Immature natural killer cell (primary cell): ENCODE measurements at regions not wholly inside any gene's neighbourhood (a gene's known extent, or its start where the extent isn't known, plus 50 kb on each side); places are given as distances from the start of the nearest gene placed in this dataset.

ENCODE experiments used
- DNase-seq, 3 donors: peaks; one replicate each; pipeline ENCODE4 v3.0.0; 2022; ENCODE audit warnings: mixed read lengths in 1 of 3
- H3K27ac Mint-ChIP-seq, 6 donors: one replicate each; pipeline ENCODE4 v1.8.0; 2020; ENCODE audit warnings: mixed read lengths in 6 of 6, mild to moderate bottlenecking in 5 of 6, inconsistent platforms in 4 of 6, moderate library complexity in 3 of 6
- H3K27me3 Mint-ChIP-seq, 3 donors: one replicate each; pipeline ENCODE4 v1.8.0; 2020 to 2021; ENCODE audit warnings: low read depth in 3 of 3, mild to moderate bottlenecking in 3 of 3, mixed read lengths in 3 of 3, moderate library complexity in 3 of 3, inconsistent platforms in 1 of 3
- H3K36me3 Mint-ChIP-seq, 3 donors: one replicate each; pipeline ENCODE4 v1.8.0; 2020; ENCODE audit warnings: mixed read lengths in 3 of 3, inconsistent platforms in 2 of 3, mild to moderate bottlenecking in 2 of 3
- H3K4me1 Mint-ChIP-seq, 2 donors: one replicate each; pipeline ENCODE4 v1.8.0; 2020; ENCODE audit warnings: inconsistent platforms in 2 of 2, mild to moderate bottlenecking in 2 of 2, mixed read lengths in 2 of 2, moderate library complexity in 1 of 2
- H3K4me3 Mint-ChIP-seq, 5 donors: one replicate each; pipeline ENCODE4 v1.8.0; 2020; ENCODE audit warnings: mild to moderate bottlenecking in 5 of 5, mixed read lengths in 5 of 5, inconsistent platforms in 3 of 5, moderate library complexity in 3 of 5
- H3K9me3 Mint-ChIP-seq, 6 donors: one replicate each; pipeline ENCODE4 v1.8.0; 2020; ENCODE audit warnings: mild to moderate bottlenecking in 6 of 6, mixed read lengths in 6 of 6, inconsistent platforms in 4 of 6, moderate library complexity in 3 of 6

GRCh38 chr14:85250414-85251189 is 279.3 kb upstream of the FLRT2 start:
- H3K27me3 Mint-ChIP-seq: peaks cover 0 to 7% (median 0%) of the 10 kb centered on the region in 3 donors
- no peaks in the 10 kb centered on the region for H3K36me3 Mint-ChIP-seq
- H3K9me3 Mint-ChIP-seq: peaks cover 0 to 9% (median 0%) of the 10 kb centered on the region in 6 donors
- H3K4me1 Mint-ChIP-seq: peaks cover 6 to 10% of the 10 kb centered on the region in 2 donors
- no peak for DNase-seq
- H3K27ac Mint-ChIP-seq: no peak overlapping the region
- H3K4me3 Mint-ChIP-seq: no peak overlapping the region

- Mint-ChIP-seq H3K9me3 (peaks cover 0 to 9% (median 0%) of the 10 kb centered on the region in 6 donors), H3K36me3 (no peaks in the 10 kb centered on the region), H3K4me1 (peaks cover 18 to 23% of the 10 kb centered on the region in 2 donors), H3K4me3 (no peak overlapping the region), H3K27me3 (peaks cover 0 to 3% (median 0%) of the 10 kb centered on the region in 3 donors), H3K27ac (no peak overlapping the region)
- DNase-seq: no peak
Measured at GRCh38 chr14:85252011-85252410, 277.9 kb upstream of the FLRT2 start.

GRCh38 chr14:85254711-85255110 is 275.2 kb upstream of the FLRT2 start:
- DNase-seq: no peak
- Mint-ChIP-seq H3K36me3 (peaks cover 0 to 4% (median 0%) of the 10 kb centered on the region in 3 donors), H3K4me1 (peaks cover 37 to 48% of the 10 kb centered on the region in 2 donors), H3K4me3 (no peak overlapping the region), H3K27ac (no peak overlapping the region), H3K9me3 (peaks cover 0 to 5% (median 0%) of the 10 kb centered on the region in 6 donors), H3K27me3 (peaks cover 0 to 2% (median 0%) of the 10 kb centered on the region in 3 donors)

GRCh38 chr14:85257287-85257686 is 272.7 kb upstream of the FLRT2 start:
- peak overlapping the region; percentile 9 to 80 (median 68) for H3K27ac Mint-ChIP-seq
- peak; percentile 7 to 39 (median 15) for DNase-seq
- peaks cover 0 to 5% (median 1%) of the 10 kb centered on the region in 6 donors for H3K9me3 Mint-ChIP-seq
- peaks cover 0 to 8% (median 8%) of the 10 kb centered on the region in 3 donors for H3K36me3 Mint-ChIP-seq
- H3K4me3 Mint-ChIP-seq: peak overlapping the region; percentile 48 to 78 (median 68)
- peaks cover 0 to 3% (median 0%) of the 10 kb centered on the region in 3 donors for H3K27me3 Mint-ChIP-seq
- peaks cover 39 to 52% of the 10 kb centered on the region in 2 donors for H3K4me1 Mint-ChIP-seq

DNA sequence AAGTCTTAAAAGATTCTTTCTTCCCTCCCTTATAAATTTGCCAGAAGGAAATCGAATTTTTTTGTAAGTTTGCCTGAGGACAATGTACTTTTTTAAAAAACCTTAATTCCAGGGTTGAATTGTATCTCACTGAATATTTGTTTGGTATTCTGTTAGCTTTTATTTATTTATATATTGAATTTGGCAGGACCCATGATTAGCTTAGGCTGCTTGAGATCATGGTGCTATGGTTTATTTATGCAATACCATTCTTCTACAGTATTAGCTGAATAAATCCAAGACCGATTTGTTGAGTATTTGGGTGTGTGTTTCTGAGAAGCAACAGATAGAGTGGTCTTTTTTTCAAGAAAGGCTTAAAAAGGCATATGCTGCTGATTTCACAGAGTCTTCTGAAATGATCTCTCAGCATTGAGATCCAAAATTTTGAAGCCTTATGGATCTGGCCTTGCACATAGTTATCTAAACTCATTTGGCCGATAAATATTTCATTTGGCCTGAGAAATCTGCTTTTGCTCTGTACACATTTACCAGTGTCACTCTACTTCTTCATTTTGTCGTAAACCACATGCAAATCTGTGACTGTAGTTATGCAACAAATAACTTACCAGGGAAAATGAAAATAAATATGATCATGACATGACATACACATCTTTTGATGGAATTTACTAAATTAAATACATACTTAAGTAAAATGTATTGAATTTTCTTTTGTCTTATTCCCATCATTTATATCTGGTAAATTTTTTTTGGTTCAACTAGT is 265.8 kb upstream of the FLRT2 start:
- no peak overlapping the region for H3K4me3 Mint-ChIP-seq
- no peak for DNase-seq
- H3K36me3 Mint-ChIP-seq: peaks cover 0 to 9% (median 8%) of the 10 kb centered on the region in 3 donors
- no peak overlapping the region for H3K27ac Mint-ChIP-seq
- peaks cover 0 to 5% (median 2%) of the 10 kb centered on the region in 6 donors for H3K9me3 Mint-ChIP-seq
- peaks cover 0 to 3% (median 0%) of the 10 kb centered on the region in 3 donors for H3K27me3 Mint-ChIP-seq
- peaks cover 6 to 9% of the 10 kb centered on the region in 2 donors for H3K4me1 Mint-ChIP-seq

DNA sequence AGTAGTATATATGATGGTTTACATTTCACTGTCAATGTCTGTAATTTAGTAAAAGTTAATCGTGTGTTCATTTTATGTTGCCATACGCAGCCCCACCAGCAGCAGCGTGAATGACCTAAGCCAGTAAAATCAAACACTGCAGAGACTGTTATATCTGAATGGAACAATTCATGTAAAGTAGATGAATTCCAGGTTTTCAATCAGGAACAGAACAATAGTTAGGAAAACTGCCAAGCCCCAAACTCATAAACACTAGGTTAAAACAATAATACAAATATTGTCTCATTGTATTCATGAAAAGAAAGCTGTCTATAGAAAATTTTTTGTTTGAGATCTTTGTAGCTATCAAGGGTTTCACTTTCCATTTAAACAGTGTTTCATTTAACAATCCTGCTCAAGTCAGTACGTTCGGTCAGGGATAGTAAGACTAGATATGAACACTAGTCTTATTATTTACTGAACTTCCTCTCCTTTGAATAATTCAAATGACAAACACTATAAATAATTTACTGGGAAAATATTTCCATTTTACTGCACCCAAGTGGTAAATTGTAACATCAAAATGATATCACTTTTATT is 256.8 kb upstream of the FLRT2 start:
- DNase-seq: no peak
- Mint-ChIP-seq H3K4me1 (no peaks in the 10 kb centered on the region), H3K27me3 (no peaks in the 10 kb centered on the region), H3K9me3 (no peaks in the 10 kb centered on the region), H3K36me3 (no peaks in the 10 kb centered on the region), H3K27ac (no peak overlapping the region), H3K4me3 (no peak overlapping the region)

DNA sequence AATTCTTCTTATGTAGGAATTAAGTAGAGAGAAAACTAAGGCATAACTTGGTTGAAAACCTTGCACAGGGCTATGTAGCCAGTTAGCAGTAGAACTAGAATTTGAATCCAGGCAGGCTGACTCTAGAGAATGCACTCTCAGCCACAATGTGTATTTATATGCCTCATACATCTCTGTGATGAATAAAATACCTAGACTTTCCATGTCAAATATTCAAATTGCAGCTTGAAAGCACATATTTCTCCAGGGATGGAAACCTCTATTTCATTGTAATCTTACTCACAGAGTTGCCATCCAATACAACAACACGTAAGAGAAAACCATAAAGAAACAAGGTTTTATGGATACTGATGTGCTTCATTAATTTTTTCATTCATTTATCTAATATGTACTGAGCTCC is 256.0 kb upstream of the FLRT2 start:
- H3K27me3 Mint-ChIP-seq: no peaks in the 10 kb centered on the region
- DNase-seq: no peak
- H3K4me1 Mint-ChIP-seq: no peaks in the 10 kb centered on the region
- no peaks in the 10 kb centered on the region for H3K36me3 Mint-ChIP-seq
- no peaks in the 10 kb centered on the region for H3K9me3 Mint-ChIP-seq
- H3K27ac Mint-ChIP-seq: no peak overlapping the region
- no peak overlapping the region for H3K4me3 Mint-ChIP-seq

- H3K4me3 Mint-ChIP-seq: no peak overlapping the region
- H3K27ac Mint-ChIP-seq: no peak overlapping the region
- no peaks in the 10 kb centered on the region for H3K4me1 Mint-ChIP-seq
- H3K36me3 Mint-ChIP-seq: peaks cover 0 to 4% (median 0%) of the 10 kb centered on the region in 3 donors
- no peak for DNase-seq
- H3K27me3 Mint-ChIP-seq: no peaks in the 10 kb centered on the region
- no peaks in the 10 kb centered on the region for H3K9me3 Mint-ChIP-seq
Measured at GRCh38 chr14:85276161-85276978, 253.6 kb upstream of the FLRT2 start.

GRCh38 chr14:85276979-85277228 is 253.0 kb upstream of the FLRT2 start:
- peaks cover 0 to 4% (median 0%) of the 10 kb centered on the region in 3 donors for H3K36me3 Mint-ChIP-seq

DNA sequence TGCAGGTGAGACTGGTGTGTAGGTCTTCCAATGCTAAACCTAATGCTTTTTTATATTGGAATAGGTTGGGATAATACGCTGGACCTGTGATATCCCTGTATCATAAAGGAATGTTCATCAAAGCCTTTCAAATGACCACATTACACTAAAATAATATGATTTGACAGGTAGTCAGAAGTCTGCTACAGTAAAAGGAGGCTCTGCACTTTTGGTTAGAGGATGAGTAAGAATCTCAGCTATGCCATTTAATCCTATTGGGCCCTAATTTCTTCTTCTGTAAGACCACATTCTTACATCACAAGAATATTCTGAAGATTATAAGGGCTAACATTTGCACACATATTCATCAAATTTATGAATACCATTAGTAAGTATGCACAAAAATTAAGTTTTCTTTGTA is 250.5 kb upstream of the FLRT2 start:
- H3K27me3 Mint-ChIP-seq: no peaks in the 10 kb centered on the region

More at GRCh38 chr14:85276979-85277228, 253.0 kb upstream of the FLRT2 start:
- Mint-ChIP-seq H3K4me1 (no peaks in the 10 kb centered on the region), H3K9me3 (no peaks in the 10 kb centered on the region), H3K4me3 (no peak overlapping the region), H3K27ac (no peak overlapping the region), H3K27me3 (no peaks in the 10 kb centered on the region)
- no peak for DNase-seq

DNA sequence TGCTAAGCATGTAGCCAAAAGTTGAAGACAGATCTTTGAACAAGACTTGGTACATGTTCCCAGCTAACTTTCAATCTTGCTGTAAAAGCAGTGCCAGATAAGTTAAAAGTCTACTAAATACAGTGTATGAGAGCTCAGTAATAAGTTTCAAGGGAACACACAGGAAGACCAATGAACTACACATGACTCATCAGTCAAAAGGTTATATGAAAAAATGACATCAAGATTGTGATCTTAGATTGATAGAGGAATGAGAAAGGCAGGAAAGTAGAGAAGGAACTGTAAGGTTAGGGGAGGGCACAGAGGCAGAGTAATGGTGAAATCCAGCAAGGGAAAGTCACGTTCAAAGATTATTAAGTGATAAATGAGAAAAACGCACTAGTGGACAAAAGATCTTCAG is 249.9 kb upstream of the FLRT2 start:
- peaks cover 0 to 2% (median 0%) of the 10 kb centered on the region in 6 donors for H3K9me3 Mint-ChIP-seq
- H3K4me1 Mint-ChIP-seq: no peaks in the 10 kb centered on the region
- H3K27ac Mint-ChIP-seq: no peak overlapping the region
- peaks cover 0 to 7% (median 0%) of the 10 kb centered on the region in 3 donors for H3K36me3 Mint-ChIP-seq
- DNase-seq: no peak
- no peaks in the 10 kb centered on the region for H3K27me3 Mint-ChIP-seq
- H3K4me3 Mint-ChIP-seq: no peak overlapping the region

More for the DNA sequence above, 250.5 kb upstream of the FLRT2 start:
- Mint-ChIP-seq H3K27ac (no peak overlapping the region), H3K9me3 (no peaks in the 10 kb centered on the region), H3K36me3 (peaks cover 0 to 7% (median 0%) of the 10 kb centered on the region in 3 donors), H3K4me1 (no peaks in the 10 kb centered on the region), H3K4me3 (no peak overlapping the region)
- DNase-seq: no peak

GRCh38 chr14:85281921-85282320 is 248.0 kb upstream of the FLRT2 start:
- no peak for DNase-seq
- peaks cover 0 to 7% (median 0%) of the 10 kb centered on the region in 3 donors for H3K36me3 Mint-ChIP-seq
- H3K4me1 Mint-ChIP-seq: no peaks in the 10 kb centered on the region
- no peaks in the 10 kb centered on the region for H3K27me3 Mint-ChIP-seq
- H3K27ac Mint-ChIP-seq: no peak overlapping the region
- H3K4me3 Mint-ChIP-seq: no peak overlapping the region
- peaks cover 0 to 7% (median 0%) of the 10 kb centered on the region in 6 donors for H3K9me3 Mint-ChIP-seq

DNA sequence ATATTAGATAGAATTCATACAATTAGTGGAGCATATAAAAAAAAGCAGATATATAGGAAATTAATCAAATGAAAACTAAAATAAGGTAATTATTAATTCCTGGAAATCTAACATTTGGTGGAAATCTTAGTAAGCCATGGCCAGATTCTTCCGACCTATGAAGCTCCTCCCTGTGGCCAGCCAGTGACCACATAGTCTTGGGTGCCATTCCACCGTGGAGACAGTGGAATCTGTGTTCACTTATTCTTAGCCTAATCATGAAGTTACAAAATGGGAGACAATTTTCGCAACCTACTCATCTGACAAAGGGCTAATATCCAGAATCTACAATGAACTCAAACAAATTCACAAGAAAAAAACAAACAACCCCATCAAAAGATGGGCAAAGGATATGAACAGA is 241.9 kb upstream of the FLRT2 start:
- no peak overlapping the region for H3K4me3 Mint-ChIP-seq
- no peak overlapping the region for H3K27ac Mint-ChIP-seq
- H3K36me3 Mint-ChIP-seq: peaks cover 0 to 4% (median 0%) of the 10 kb centered on the region in 3 donors
- no peaks in the 10 kb centered on the region for H3K4me1 Mint-ChIP-seq
- H3K27me3 Mint-ChIP-seq: peaks cover 0 to 2% (median 0%) of the 10 kb centered on the region in 3 donors
- no peak for DNase-seq
- peaks cover 0 to 8% (median under 1%) of the 10 kb centered on the region in 6 donors for H3K9me3 Mint-ChIP-seq
